HFF-Myc (cell line): ENCODE measurements at regions not wholly inside any gene's neighbourhood (a gene's known extent, or its start where the extent isn't known, plus 50 kb on each side); places are given as distances from the start of the nearest gene placed in this dataset.
"Not testable (repeated sequence)": the region's sequence is repeated elsewhere in the genome, so short reads cannot be mapped to it uniquely, and the experiment has no call there.

Experiments
- DNase-seq: peaks from one replicate; pipeline ENCODE4 v3.0.0-alpha.2; 2011; ENCODE audit warnings: low read depth; ENCODE audit errors: extremely low read depth
- H3K4me3 ChIP-seq: replicated peaks from 2 replicates; pipeline ENCODE4 v1.5.1; 2011; ENCODE audit warnings: low read depth, mild to moderate bottlenecking, control low read depth, low read length
- CTCF ChIP-seq: IDR thresholded peaks from 2 replicates; pipeline ENCODE4 v1.5.1; 2012; ENCODE audit warnings: mild to moderate bottlenecking, low read depth, low read length, control low read depth; ENCODE audit errors: missing control alignments

DNA sequence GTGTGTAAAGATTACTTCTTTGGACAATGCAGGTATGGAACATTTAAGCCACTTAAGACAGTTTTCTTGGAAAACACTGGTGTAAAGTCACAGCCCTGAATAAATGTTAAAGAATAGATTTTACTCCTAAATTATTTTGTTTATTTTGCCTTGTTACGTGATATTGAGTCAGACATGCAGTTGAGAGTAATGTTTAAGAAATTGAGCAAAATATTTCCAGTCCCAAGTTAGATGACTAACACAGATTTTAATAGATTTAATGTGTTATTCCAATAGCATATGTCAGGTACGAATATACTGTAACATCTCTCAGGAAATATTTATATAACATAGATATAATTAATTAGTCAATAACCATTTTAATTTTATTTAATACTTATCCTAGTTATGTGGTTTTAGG lies 1361.7 kb downstream of the FSCB start:
- TF ChIP-seq CTCF: no peak
- DNase-seq: no peak
- H3K4me3 ChIP-seq: no peak overlapping the region

- DNase-seq: no peak
- H3K4me3 ChIP-seq: no peak overlapping the region
- TF ChIP-seq CTCF: no peak
These were observed 1364.0 kb downstream of the FSCB start for GRCh38 chr14:43143106-43143505.

DNA sequence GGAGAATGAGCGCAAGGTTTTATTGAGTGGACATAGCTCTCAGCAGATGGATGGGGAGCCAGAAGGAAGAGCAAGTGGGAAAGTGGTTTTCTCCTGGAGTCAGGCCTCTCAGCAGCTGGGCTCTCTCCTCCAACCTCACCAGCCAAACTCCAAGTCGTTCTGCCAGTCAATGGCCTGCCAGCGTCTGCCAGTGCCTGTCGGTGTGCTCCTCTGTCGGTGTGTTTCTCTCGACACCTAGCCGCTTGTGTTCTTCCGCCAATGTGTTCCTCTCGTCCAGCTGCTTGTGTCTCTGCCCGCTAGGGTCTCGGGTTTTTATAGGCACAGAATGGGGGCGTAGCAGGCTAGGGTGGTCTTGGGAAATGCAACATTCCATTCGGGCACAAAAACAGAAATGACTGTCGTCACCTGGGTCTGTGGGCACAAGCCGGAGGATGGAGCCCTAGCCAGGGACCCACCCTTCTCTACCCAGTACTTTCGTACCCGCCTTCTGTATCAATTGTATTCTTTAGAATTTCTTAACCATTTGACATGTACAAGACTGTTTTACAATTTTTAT lies 1365.4 kb downstream of the FSCB start:
- no peak for DNase-seq
- no peak for TF ChIP-seq CTCF
- H3K4me3 ChIP-seq: no peak overlapping the region

GRCh38 chr14:43140453-43140852 lies 1366.6 kb downstream of the FSCB start:
- no peak for TF ChIP-seq CTCF
- H3K4me3 ChIP-seq: no peak overlapping the region
- DNase-seq: no peak

- TF ChIP-seq CTCF: no peak
- H3K4me3 ChIP-seq: no peak overlapping the region
- no peak for DNase-seq
These were observed 1371.1 kb downstream of the FSCB start for GRCh38 chr14:43135877-43136411.

DNA sequence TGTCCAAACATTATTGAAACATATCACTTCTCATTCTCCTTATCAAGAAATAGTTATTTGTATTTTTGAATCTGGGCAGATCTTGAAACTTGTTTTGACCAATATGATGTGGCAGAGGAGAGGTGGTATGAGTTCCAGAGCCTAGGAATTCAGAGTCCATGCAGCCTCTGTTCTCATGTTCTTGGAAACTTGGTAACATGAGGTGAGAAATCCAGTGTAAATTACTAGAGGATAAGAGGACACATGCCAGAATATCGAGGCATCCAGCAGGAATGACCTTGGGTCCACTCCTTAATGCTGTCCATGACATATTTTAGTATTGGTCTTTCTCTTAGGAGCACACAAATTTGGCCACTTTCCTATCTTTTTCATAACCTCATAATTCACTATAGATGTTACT lies 1374.6 kb downstream of the FSCB start:
- no peak for DNase-seq
- TF ChIP-seq CTCF: no peak
- no peak overlapping the region for H3K4me3 ChIP-seq

- DNase-seq: not testable (repeated sequence)
These were observed 1378.7 kb downstream of the FSCB start for GRCh38 chr14:43128429-43128828.

DNA sequence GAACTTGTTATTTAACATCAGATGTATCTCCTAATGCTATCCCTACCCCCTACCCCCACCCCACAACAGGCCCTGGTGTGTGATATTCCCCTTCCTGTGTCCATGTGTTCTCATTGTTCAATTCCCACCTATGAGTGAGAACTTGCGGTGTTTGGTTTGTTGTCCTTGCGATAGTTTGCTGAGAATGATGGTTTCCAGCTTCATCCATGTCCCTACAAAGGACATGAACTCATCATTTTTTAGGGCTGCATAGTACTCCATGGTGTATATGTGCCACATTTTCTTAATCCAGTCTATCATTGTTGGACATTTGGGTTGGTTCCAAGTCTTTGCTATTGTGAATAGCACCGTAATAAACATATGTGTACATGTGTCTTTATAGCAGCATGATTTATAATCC lies 1379.2 kb downstream of the FSCB start:
- H3K4me3 ChIP-seq, DNase-seq: not testable (repeated sequence)

More at GRCh38 chr14:43128429-43128828, 1378.7 kb downstream of the FSCB start:
- H3K4me3 ChIP-seq: not testable (repeated sequence)
